GM18499 (cell line): ENCODE measurements at regions not wholly inside any gene's neighbourhood (a gene's known extent, or its start where the extent isn't known, plus 50 kb on each side); places are given as distances from the start of the nearest gene placed in this dataset.
"Not testable (repeated sequence)": the region's sequence is repeated elsewhere in the genome, so short reads cannot be mapped to it uniquely, and the experiment has no call there.

ENCODE experiments used
- ATAC-seq: cut with Tn5 transposase; IDR thresholded peaks from one replicate; pipeline ENCODE4 v1.9.1; 2021; ENCODE audit warnings: moderate number of reproducible peaks; ENCODE audit not compliant: insufficient read depth, unreplicated experiment

DNA sequence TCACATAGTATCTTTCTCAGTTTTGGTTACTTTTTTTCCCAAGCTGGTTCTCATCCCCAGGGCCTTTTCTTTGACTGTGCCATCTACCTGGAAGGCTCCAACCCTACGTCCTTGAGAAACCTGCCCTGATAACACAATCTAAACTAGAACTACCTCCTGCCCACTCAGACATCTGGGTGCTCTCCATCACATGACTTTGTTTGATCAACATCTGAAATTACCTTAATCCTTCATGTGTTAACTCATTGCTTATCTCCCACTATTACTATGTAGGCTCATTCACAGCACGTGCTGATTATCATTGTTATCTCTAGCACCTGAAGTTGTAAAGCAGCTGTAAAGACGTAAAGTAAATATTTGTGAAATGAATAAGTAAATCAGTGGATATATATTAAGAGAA, 784.0 kb downstream of the TMTC2 start:
- no peak for ATAC-seq

DNA sequence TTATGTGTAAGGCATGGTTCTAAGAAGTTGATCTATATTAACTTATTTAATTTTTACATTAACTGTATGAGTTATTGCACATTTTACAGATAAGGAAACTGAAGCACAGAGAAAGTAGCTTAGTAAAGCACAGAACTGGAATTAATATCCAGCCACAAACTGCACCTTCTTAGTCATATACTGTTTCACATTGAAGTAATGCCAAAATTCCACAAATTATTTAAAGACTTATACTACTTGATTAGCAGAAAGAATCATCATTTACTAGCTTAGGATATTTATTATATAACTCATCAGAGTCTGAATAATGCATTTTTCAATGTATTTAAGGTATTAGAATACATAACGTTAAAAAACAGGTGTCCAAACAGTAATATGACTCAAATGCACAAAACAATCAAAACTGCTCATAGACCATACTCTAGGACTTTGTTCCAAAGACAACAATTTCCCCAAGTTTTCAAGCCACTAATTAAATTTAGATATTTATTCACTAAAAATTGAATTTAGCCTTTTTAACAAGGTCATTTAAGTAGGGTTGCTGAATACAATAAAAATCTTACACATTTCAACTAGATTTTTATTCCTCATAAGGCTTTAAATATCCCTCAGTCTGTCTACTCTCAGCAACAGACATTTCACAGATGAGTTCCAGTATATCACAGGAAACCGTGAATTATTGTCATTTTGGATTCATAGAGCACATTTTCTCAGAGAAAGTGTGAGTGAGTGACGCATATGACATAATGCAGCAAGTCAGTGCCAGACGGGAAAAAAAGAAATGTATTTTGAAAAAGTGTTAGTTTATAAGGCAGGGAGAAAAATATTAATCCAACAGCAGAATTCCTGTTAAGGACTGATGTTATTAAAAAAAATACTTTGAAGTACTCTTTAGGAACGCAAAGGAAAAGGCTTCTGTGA, 782.5 kb downstream of the TMTC2 start:
- ATAC-seq, result no peak

DNA sequence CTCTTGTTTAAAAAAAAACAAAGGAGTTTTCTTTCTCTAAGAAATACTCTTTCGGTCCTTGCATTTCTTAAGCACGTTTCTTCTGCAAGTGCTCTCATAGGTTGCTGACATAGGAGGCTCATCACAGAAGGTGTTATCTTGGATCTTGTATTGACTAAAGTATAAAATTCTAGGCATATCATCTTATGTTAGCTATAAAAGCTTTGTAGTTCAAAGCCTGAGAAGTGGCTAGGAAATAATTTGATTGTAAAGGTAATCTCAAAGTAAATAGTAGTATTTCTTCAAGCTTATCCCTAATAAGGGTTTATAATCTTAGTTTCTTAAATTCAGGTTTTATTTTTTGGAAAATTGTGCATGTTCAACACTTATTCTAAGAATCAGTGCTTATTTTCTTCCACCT, 778.9 kb downstream of the TMTC2 start:
- no peak for ATAC-seq

DNA sequence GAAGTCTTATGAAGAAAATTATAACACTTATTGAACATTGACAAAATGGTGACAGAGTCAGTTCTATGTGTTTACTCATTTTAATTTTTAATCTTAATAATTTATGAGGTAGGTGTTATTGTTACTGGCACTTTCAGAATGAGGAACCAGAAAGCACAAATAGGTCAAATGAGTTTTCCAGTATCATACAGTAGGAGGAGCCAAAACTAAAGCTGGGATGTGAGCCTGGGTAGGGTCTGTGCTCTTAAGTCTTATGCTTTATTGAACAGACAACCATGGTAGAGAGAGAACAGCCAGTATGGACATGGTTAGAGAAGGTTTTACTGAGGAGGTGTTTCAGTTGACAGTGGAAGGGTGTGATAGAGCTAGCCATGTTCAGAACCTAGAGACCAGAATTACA, 775.7 kb downstream of the TMTC2 start:
- no peak for ATAC-seq

DNA sequence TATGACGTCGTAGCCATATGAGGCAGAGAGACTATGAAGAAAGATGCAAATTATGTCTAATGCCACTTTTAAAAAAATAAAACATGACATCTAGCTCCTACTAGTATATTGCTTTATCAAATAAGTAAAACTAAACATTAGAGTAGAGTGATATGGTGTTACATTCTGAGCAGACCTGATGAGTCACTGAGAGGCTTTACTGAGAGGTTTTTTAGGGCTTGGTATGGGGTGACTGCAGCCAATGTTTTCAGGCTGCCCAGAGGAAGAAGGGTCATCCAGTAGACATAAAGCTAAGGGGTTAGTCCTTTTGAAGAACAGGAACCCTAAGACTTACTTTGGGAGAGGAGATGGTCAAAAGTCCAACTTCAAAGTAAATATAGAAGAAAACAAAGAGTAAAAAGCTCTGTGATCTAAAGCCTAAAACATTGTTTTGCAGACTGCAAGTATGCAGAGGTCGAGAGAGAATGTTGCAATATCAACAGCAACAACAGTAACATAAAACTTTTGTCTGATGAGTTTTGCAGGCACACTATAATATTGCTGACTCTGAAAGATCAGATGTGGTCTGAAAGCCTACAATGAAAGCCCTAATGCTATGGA, 774.7 kb downstream of the TMTC2 start:
- ATAC-seq, result no peak

DNA sequence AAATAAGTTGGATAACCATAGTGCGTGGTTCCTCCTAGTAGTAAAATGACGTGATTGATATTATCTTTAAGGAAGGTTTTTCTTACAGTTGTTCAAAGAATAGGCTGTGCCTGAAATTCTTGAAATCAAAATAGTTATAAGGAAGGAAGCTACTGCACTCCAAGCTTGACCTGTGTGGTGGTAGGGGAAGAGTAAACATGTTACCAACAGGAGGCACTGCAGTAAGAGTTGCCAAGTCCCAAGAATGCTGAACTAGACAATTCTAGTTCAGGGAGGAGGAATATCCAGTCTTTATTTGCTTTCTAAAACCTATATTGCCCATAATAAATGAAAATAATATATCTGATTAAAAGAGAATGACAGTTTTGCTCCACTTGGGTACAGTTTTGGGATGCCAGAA, 764.5 kb downstream of the TMTC2 start:
- ATAC-seq, result no peak

DNA sequence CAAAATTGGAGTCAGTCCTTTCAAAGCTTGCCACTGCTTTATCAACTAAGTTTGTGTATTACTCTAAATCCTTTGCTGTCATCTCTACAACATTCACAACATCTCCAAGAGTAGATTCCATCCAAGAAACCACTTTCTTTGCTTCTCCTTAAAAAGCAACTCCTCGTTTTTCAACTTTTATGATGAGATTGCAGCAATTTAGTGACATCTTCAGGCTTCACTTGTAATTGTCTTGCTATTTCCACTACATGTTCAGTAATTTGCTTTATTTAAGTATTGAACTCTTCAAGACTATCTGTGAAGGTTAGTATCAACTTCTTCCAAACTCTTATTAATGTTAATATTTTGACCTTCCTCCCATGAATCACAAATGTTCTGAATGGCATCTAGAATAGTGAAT, 747.9 kb downstream of the TMTC2 start:
- no peak for ATAC-seq

DNA sequence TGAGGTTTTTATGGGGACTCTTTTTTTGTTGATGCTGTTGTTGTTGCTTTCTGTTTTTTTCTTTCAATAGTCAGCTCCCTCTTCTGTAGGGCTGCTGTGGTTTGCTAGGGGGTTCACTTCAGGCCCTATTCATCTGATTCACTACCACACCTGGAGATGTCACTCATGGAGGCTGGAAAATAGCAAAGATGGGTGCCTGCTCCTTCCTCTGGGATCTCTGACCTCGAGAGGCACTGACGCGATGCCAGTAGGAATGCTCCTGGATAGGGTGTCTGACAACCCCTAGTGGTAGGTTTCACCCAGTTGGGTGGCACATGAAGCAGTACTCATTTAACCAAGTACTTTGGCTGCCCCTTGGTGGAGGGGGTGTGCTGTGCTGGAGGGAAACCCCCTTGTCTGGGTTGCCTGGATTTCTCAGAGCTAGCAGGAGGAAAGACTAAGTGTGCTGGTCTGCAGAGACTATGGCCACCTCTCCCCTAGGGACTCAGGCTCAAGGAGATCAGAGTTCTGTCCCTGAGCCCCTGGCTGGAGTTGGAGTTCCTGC, 745.5 kb downstream of the TMTC2 start:
- no peak for ATAC-seq

DNA sequence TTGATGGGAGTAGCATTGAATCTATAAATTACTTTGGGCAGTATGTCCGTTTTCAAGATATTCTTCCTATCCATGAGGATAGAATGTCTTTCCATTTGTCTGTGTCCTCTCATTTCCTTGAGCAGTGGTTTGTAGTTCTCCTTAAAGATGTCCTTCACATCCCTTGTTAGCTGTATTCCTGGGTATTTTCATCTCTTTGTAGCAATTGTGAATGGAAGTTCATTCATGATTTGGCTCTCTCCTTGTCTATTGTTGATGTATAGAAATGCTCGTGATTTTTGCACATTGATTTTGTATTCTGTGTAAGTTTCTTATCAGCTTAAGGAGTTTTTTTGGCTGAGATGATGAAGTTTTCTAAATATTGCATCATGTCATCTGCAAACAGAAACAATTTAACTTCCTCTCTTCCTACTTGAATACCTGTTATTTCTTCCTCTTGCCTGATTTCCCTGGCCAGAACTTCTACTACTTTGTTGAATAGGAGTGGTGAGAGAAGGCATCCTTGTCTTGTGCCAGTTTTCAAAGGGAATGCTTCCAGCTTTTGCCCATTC, 741.0 kb downstream of the TMTC2 start:
- ATAC-seq, result not testable (repeated sequence)

DNA sequence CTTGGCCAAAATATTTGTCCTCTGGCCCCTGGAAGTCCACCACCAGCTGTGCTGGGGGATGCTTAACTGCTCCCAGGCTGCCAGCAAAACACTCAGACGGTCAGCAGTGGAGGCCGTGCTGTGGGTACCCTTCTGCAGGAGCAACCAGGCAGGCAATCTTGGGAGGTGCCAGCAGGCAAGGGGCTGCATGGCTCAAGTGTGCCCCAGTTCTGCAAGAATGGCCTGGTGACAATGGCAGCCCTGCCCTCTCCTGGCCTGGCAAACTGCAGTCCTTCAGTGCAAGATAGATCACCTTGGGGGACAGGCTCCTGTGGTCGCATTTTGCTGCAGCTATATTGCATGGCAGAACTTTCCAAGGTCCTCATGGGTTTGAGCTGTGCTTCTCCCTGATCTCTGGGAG, 728.3 kb downstream of the TMTC2 start:
- no peak for ATAC-seq

DNA sequence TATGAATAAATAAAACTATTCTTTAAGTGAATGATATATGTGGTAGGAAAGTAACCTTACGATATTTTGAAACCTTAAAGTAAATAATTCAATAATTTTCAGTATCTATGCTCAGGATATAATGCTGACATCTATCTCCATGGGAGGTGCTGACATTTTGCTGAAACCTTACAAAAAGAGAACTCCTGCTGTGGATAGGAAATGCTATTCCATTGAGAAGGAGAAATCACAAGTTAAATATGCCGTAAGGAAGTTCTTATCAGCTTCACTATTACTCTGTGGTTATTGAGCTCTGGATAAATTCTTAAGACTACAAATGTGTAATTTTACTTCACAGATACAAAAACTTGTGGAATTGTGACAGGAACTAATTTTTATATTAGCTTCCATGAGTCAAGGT, 722.1 kb downstream of the TMTC2 start:
- ATAC-seq, result no peak

DNA sequence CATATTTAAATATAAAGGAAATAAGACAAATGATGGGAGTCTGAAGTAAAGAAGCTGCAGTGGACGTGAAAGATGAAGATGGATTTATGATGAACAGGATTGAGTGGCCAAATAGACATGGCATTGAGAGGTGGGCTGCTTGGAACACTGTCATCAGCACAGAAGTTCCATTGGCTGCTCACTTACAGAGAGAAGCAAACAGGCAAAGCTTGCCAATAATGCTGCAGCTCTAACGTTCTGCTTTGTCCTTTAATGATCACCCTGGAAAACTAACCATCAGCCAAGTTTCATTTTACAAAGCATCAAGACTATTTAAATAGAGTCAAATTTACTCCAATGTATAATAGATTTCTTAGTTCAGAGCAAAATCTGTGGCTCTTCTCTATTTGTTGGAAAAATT, 721.4 kb downstream of the TMTC2 start:
- no peak for ATAC-seq

DNA sequence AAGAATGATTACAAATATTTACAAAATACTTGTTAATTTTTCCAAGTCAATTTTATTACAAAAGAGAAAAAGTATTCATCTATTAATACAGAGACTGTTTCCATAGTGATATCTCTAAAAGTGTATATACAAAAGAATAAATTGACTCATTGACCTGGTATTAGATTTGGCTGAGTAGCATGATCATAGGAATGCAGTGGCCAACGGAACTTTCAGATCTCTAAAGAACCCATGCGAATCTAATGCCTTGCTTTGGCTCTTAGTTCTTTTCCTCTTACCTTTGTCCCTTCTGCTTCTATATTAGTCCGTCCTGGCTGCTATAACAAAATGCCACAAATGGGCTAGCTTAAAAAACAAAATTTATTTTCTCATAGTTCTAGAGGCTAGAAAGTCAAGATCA, 717.8 kb downstream of the TMTC2 start:
- ATAC-seq, result no peak

DNA sequence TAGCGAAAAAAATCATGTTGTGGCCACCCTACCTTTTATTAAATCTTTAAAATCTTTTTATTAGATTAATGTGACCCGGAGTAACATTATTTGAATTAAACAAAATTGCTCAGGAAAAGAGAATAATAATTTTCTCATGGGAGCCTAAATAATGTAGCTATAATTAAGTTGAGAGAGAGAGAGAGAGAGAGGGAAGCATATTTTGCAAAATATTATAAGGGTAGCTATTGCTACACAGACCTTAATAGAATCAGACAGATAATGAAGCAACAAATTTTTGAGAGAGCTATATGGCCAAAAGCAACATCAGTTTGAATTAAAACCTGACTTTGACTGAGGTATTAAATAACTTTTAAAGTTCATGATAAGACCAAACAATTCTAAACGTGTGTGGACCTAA, 703.5 kb downstream of the TMTC2 start:
- no peak for ATAC-seq

DNA sequence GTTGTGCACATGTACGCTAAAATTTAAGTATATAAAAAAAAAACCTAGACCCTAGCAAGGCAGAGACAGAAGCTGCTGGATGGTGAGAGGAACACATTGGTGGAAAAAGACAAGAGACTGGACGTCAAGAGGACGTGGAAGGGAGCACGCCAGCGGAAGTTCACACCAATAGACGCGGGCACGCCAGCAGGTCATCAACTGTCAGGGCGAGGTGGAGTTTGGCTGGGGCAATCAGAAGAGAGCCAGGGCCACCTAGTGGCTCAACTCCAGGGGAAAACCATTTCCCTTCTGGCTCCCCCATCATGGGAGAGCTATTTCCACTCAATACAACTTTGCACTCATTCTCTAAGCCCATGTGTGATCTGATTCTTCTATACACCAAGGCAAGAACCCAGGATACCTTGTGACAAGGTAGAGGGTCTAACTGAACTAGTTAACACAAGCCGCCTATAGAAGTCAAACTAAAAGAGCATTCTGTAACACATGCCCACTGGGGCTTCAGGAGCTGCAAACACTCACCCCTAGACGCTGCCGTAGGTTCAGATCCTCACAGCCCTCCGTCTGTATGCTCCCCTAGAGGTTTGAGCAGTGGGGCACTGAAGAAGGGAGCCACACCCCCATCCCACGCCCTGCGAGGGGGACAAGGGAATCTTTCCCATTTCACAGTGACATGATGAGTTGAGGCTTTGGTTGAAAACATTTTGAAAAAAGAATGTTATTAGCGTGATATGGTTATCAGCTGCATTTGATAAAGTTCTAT, 702.7 kb downstream of the TMTC2 start:
- no peak for ATAC-seq

DNA sequence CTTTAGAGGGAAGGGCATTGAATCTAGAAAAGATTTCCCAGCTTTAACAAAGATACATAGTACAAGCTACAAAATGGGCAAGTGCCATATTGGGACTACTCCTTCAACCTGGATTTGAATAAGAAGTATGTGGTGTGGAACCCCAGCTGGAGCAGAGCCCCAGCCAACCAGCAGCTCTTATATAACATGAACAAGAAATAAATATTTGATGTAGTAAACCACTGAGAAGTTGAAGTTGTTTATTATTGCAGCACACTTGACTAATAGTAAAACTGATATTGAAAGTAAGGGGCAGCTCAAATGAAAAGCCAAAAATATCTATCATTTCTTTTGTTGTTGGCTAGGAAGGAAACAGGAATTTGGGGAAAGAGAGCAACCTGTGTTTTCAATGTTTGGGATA, 701.8 kb downstream of the TMTC2 start:
- no peak for ATAC-seq

DNA sequence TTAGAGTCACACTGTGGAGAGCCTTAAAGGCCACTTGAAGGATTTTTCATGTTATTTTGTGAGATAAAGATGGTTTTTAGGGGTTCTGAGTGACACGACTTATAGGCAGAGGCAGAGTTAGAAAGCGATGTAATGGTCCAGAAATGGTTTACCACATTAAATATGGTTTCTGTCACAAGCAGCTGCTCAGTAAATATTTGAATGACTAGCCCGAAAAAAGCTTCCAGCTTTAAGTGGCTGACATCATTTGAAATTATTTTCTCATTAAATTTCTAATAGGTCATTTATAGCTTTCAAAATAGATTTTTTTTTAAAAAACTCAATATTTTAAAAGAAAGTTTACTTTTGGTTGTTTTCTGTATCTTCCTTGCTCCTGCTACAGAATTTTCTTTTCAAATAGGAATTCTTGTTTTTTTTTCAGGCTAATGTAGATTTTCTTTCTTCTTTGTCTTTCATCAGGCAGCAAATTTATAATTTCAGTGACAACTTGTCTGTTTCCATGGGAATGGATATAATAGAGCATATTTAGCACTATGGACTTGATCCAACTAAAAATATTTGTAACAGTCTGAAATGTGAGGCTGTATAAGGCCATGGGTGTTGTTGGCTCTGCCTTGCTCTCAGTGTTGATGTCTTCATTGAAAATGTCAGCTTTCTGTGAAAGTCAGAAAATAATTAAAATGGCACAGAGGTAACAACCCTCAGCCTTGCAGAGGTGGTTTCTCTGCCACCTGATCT, 700.0 kb downstream of the TMTC2 start:
- ATAC-seq, result no peak

DNA sequence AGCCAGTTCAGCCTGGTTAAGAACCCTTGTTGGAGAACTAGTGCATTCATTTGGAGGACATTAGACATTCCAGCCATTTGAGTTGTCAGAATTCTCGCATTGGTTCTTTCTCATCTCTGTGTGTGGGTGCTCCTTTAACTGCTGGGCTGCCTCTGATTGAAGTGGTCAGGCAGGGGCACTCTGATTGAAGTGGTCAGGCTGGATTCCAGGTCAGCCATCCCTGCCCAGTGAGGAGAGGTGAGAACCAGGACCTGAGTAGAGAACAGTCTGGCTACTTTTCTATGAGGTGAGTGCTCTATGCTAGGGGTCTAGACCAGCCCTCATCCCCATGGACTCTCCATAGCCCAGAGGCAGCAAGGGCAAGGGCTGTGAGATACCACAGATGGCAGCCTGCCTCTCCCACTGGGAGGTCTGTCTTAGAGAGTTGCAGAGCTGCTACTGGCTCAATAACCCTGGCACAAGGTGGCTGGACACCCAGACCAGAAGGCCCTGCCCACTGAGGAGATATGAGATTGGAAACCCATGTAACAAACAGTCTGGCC, 691.6 kb downstream of the TMTC2 start:
- ATAC-seq, result no peak

DNA sequence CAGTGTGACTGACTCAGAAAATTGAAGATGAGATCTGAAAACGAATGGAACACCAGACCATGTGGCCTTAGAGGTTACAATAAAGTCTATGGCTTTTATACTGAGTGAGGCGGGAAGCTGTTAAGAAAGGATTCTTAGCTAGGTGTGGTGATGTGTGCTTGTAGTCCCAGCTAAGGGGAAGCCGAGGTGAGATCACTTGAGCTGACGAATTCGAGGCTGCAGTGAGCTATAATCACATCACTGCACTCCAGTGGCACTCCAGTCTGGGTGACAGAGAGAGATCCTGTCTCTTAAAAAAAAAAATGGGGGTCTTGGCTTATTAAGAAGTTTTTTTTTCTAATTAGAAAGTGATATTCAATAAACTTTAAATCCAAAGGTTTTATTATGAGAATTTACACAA, 678.6 kb downstream of the TMTC2 start:
- ATAC-seq, result no peak

DNA sequence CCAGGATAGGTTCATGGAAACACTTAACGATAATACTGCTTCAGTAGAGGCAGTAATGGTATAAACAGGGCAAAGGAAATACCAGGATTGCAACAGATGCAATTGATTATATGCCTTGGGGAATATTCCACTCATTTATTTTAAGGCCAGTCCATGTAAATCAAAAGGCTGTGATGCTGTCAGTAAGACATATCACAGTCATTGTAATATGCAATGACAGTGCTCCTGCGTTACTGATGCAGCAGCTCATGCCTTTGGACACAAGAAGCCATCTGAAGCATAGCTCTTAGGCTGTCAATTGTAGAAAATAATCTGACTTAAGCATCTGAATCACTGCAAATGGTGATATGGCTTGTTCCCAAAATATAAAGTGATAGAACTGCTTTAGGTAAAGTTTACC, 674.8 kb downstream of the TMTC2 start:
- no peak for ATAC-seq
